ENCODE measurements at regions not wholly inside any gene's neighbourhood (a gene's known extent, or its start where the extent isn't known, plus 50 kb on each side); places are given as distances from the start of the nearest gene placed in this dataset.
"Not testable (repeated sequence)": the region's sequence is repeated elsewhere in the genome, so short reads cannot be mapped to it uniquely, and the experiment has no call there.

DNA sequence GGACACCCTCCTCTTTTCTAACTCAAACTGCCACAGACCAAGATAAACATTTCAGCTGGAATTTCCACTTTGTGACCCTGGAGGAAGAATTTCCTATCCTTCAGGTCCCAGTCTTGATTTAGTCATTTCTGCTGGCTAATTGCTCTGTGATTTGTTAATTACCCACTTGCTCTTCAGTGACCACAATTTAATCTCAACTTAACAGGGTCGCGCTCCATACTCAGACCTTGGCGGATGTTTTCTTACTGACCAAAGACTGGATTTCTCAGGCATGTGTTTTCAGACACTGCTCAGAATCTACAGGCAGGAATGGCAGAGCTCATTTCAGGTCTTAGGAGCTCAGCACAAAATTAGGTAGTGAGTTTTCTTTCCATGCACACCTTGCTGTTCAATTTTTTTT, 188.9 kb downstream of the ASMT start:
- H3K36me3 ChIP-seq, result no peaks in the 10 kb centered on the region
- no peak for TF ChIP-seq Cebpa-rat (IDR thresholded peaks at IDR 0.05)
- H4K20me1 ChIP-seq, result no peaks in the 10 kb centered on the region
- H3K4me3 ChIP-seq, result no peak overlapping the region
- H3K9ac ChIP-seq, result no peak overlapping the region
- H3K4me2 ChIP-seq, result no peak overlapping the region
- peaks cover 10% of the 10 kb centered on the region for H3K4me1 ChIP-seq
- H3K9me3 ChIP-seq, result no peaks in the 10 kb centered on the region
- H3K27me3 ChIP-seq, result no peaks in the 10 kb centered on the region; the same call in 1 of the 2 replicates
- no peak overlapping the region for H3K27ac ChIP-seq

DNA sequence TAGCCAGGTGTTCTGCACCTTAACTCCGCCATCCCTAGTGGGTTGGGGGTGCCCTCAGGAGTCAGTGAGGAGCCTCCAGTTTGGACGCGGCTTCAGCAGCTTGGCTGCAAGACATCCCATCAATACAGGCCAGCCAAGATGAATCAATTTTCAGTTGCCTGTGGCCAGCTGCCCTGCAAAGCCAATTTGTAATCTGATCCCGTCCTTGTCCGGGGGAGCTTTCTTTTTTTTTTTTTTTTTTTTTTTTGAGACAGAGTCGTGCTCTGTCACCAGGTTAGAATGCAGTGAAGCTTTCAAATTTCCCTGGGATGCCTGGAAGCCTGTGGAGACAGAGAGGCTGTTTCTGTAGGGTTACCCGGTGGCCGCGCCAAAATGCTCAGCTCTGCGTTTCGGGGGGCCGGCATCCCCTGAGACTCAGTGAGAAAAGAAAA, 192.5 kb downstream of the ASMT start:
- H3K9me3 ChIP-seq, result no peaks in the 10 kb centered on the region
- H3K9ac ChIP-seq, result no peak overlapping the region
- no peaks in the 10 kb centered on the region; the same call in 1 of the 2 replicates for H3K27me3 ChIP-seq
- no peak overlapping the region for H3K27ac ChIP-seq
- no peak overlapping the region for H3K4me2 ChIP-seq
- TF ChIP-seq Cebpa-rat (IDR thresholded peaks at IDR 0.05), result no peak
- peaks cover 6% of the 10 kb centered on the region for H3K4me1 ChIP-seq
- no peaks in the 10 kb centered on the region for H4K20me1 ChIP-seq
- H3K4me3 ChIP-seq, result no peak overlapping the region
- no peaks in the 10 kb centered on the region for H3K36me3 ChIP-seq

DNA sequence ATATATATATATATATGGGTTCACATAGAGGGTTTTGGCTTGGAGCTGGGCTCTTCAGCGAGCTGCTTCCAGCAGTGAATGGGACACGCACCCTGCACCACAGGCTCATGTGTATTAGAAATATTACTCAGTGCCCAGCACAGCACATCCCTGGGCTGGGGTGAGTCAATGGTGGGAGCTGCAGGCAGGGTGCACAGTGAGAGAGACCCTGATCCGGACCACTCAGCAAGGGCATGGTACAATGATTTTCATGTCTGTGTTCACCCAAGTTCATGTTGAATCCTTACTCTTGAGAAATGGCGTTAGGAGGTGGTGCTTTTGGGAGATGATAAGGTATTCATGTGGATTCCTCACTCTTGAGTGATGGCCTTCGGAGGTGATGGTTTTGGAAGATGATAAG, 194.7 kb downstream of the ASMT start:
- Histone ChIP-seq H3K9me3 (no peaks in the 10 kb centered on the region), H3K9ac (no peak overlapping the region), H3K4me2 (no peak overlapping the region), H3K4me1 (peaks cover 28% of the 10 kb centered on the region), H4K20me1 (no peaks in the 10 kb centered on the region), H3K27me3 (no peaks in the 10 kb centered on the region), H3K36me3 (no peaks in the 10 kb centered on the region), H3K27ac (no peak overlapping the region), H3K4me3 (no peak overlapping the region)
- no peak for TF ChIP-seq Cebpa-rat (IDR thresholded peaks at IDR 0.05)

DNA sequence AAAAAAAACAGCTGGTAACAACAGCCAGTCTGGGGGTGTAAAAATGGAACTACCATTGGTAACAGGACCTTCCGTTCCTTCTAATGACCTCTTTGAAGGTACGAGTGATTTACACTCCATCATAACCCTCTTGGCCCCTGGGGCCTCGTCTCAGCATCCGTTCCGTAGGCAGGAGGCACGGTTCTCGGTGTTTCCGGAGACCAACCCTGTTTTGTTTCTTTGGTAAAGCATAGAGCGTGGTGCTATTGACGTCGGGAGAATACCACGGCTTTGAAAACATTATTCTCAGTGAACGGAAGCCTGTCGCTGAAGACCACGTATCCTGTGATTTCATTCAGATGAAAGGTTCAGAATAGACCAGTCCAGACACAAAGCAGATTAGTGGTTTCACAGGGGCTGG, 198.9 kb downstream of the ASMT start:
- TF ChIP-seq Cebpa-rat (IDR thresholded peaks at IDR 0.05), result no peak
- Histone ChIP-seq H4K20me1 (no peaks in the 10 kb centered on the region), H3K4me1 (peaks cover 31% of the 10 kb centered on the region), H3K27ac (peak overlapping the region; percentile 10; the same call in 1 of the 2 replicates), H3K9me3 (peaks cover 13% of the 10 kb centered on the region), H3K36me3 (no peaks in the 10 kb centered on the region), H3K4me2 (peak overlapping the region; percentile 77), H3K4me3 (0 out of 2 replicates have a peak overlapping the region, but pooled peaks have one; percentile 11), H3K9ac (0 out of 2 replicates have a peak overlapping the region, but pooled peaks have one; percentile 43), H3K27me3 (no peaks in the 10 kb centered on the region)

DNA sequence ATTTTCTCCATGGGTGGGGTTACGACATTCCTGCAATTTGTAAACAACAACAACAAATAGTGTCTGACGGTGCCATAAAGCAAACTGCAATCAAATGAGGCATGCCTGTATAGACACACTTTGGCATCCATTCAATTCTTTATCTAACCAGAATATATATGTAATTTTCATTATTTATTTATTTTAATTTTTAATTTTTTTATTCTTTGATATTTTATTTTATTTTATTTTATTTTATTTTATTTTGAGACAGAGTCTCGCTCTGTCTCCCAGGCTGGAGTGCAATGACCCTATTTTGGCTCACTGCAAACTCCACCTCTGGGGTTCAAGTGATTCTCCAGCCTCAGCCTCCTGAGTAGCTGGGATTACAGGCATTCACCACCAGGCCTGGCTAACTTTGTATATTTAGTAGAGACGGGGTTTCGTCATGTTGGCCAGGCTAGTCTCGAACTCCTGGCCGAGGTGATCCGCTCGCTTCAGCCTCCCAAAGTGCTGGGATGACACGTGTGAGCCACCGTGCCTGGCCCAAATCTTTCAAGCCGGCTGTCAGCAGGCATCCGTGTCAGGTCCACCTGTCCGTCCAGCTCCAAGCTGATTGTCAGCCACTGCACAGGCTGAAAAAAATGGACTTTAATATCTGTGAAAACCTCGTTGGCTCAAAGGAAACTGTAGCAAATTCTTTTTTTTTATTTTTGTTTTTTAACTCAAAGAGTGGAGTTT, 200.8 kb downstream of the ASMT start:
- Histone ChIP-seq H3K27ac (no peak overlapping the region), H3K9ac (no peak overlapping the region), H3K4me2 (no peak overlapping the region), H3K4me3 (no peak overlapping the region), H3K9me3 (peaks cover 17% of the 10 kb centered on the region), H3K36me3 (no peaks in the 10 kb centered on the region), H3K27me3 (no peaks in the 10 kb centered on the region), H3K4me1 (peaks cover 31% of the 10 kb centered on the region), H4K20me1 (no peaks in the 10 kb centered on the region)
- TF ChIP-seq Cebpa-rat (IDR thresholded peaks at IDR 0.05), result no peak

DNA sequence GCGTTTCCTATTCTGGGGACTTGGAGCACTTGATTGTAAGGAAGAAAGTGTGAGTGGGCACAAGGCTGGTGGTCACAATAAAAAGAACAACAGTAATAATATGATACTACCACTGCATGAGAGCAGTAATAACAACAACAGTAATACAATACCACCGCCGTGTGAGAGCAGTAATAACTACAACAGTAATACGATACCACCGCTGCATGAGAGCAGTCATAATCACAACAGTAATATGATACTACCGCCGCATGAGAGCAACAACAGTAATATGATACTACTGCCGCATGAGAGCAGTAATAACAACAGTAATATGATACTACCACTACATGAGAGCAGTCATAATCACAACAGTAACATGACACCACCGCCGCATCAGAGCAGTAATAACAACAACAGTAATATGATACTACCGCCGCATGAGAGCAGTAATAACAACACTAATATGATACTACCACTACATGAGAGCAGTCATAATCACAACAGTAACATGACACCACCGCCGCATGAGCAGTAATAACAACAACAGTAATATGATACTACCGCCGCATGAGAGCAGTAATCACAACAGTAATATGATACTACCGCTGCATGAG, 201.6 kb downstream of the ASMT start:
- H4K20me1 ChIP-seq, H3K36me3 ChIP-seq, H3K4me3 ChIP-seq, H3K27me3 ChIP-seq, H3K9ac ChIP-seq, H3K4me2 ChIP-seq, H3K27ac ChIP-seq: not testable (repeated sequence)
- H3K9me3 ChIP-seq, result peaks cover 17% of the 10 kb centered on the region
- peaks cover 31% of the 10 kb centered on the region for H3K4me1 ChIP-seq

DNA sequence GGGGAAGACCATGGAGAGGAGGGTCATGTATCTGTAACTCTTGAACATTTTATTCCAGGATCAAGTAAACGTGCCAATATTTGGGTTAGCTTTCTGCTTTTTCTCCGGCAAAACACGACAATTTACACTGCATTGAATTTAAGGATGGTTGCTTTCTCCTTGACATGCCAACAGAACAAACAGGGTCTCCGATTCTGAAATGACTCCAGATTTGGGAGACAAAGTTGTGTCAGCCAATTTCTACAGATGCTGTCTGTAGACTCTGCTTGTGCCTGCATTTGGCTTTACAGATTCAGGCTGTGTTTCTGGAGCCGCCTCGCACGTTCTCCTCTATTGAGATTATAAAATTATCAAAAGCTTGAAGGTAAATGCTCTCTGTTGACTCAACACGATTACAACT, 207.0 kb downstream of the ASMT start:
- H3K36me3 ChIP-seq, result no peaks in the 10 kb centered on the region
- H3K9me3 ChIP-seq, result peaks cover 5% of the 10 kb centered on the region
- H4K20me1 ChIP-seq, result no peaks in the 10 kb centered on the region
- no peaks in the 10 kb centered on the region for H3K27me3 ChIP-seq
- H3K27ac ChIP-seq, result no peak overlapping the region
- H3K4me1 ChIP-seq, result no peaks in the 10 kb centered on the region
- no peak for TF ChIP-seq Cebpa-rat (IDR thresholded peaks at IDR 0.05)
- no peak overlapping the region for H3K9ac ChIP-seq
- H3K4me3 ChIP-seq, result no peak overlapping the region
- H3K4me2 ChIP-seq, result no peak overlapping the region

DNA sequence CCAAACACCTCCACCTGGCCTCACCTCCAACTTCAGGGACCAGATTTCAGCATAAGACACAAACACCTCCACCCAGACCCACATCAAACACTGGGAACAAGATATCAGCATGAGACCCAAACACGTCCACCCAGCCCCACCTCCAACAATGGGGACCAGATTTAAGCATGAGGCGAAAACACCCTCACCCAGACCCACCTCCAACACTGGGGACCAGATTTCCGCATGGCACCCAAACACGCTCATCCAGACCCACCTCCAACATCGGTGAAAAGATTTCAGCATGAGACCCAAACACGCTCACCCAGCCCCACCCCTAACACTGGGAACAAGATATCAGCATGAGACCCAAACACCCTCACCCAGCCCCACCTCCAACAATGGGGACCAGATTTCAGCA, 210.0 kb downstream of the ASMT start:
- Histone ChIP-seq H3K4me2 (no peak overlapping the region), H3K4me3 (no peak overlapping the region), H3K27ac (no peak overlapping the region), H4K20me1 (no peaks in the 10 kb centered on the region), H3K9me3 (no peaks in the 10 kb centered on the region), H3K4me1 (no peaks in the 10 kb centered on the region), H3K36me3 (no peaks in the 10 kb centered on the region), H3K27me3 (no peaks in the 10 kb centered on the region), H3K9ac (no peak overlapping the region)
- no peak for TF ChIP-seq Cebpa-rat (IDR thresholded peaks at IDR 0.05)

DNA sequence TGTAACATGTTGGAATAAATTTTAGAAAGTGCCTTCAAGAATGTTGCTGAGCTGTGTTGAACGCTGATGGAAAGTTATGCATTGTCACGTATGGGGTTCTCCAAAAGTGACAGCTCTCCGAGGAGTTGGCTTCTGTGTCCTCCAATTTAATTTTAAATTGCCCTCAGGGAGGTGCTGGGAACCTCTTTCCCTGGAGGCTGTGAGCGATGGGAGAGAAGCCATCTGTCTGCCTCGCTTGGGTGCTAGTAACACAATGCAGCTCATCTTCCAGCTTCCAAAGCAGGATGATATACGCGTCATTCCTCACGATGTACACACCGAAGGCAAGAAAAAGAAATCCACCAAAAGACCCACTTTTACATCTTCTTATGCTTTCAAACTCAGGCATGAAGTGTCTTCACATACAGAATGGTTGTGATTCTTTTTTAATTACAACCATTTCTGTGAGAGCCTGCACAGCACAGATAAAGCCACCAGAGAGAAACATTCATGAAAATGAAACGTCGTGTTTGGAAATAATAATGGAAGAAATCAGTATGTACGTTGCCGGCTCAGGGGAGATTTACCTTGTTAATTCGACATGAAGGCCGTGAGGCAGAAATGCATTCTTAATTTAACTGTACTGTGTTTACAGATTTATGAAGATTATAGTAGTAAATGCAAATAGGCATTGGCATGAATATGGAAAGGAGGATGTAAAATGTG, 218.9 kb downstream of the ASMT start:
- H3K27ac ChIP-seq, result no peak overlapping the region
- no peaks in the 10 kb centered on the region for H3K27me3 ChIP-seq
- no peak for TF ChIP-seq Cebpa-rat (IDR thresholded peaks at IDR 0.05)
- no peaks in the 10 kb centered on the region for H3K4me1 ChIP-seq
- no peak overlapping the region for H3K4me3 ChIP-seq
- peaks cover 31% of the 10 kb centered on the region for H3K9me3 ChIP-seq
- H4K20me1 ChIP-seq, result no peaks in the 10 kb centered on the region
- no peaks in the 10 kb centered on the region for H3K36me3 ChIP-seq
- H3K9ac ChIP-seq, result no peak overlapping the region
- no peak overlapping the region for H3K4me2 ChIP-seq

DNA sequence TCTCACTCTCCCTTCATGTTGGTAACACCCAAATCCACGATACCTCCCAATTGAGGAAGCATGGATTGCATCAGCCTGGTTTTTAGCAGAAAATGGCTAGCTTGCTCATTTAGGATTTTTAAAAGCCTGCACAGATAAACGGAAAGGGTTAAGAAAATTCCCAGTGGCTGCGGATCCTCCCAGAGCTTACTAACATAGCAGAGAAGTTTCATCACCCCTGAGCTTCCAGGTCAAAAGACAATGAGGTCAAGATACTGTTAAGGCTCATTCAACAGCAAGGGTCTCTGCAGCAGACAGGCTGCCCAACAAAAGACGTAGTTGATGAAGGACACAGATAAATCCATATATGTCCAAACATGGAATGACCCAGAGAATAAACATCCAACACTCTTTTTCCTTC, 220.2 kb downstream of the ASMT start:
- Histone ChIP-seq H3K36me3 (no peaks in the 10 kb centered on the region), H3K27me3 (no peaks in the 10 kb centered on the region), H3K9ac (no peak overlapping the region), H3K27ac (no peak overlapping the region), H3K4me2 (no peak overlapping the region), H4K20me1 (no peaks in the 10 kb centered on the region), H3K4me1 (no peaks in the 10 kb centered on the region), H3K4me3 (no peak overlapping the region), H3K9me3 (peaks cover 39% of the 10 kb centered on the region)
- TF ChIP-seq Cebpa-rat (IDR thresholded peaks at IDR 0.05), result no peak

Measured in BLaER1 (cell line).